HG02759 (cell line): ENCODE measurements at regions not wholly inside any gene's neighbourhood (a gene's known extent, or its start where the extent isn't known, plus 50 kb on each side); places are given as distances from the start of the nearest gene placed in this dataset.
"Not testable (repeated sequence)": the region's sequence is repeated elsewhere in the genome, so short reads cannot be mapped to it uniquely, and the experiment has no call there.

Experiments
- ATAC-seq: cut with Tn5 transposase; IDR thresholded peaks from one replicate; pipeline ENCODE4 v1.9.1; 2021; ENCODE audit warnings: mild to moderate bottlenecking, moderate library complexity; ENCODE audit not compliant: unreplicated experiment

GRCh38 chr7:25069900-25070443 lies 55.1 kb downstream of the CYCS start:
- no peak for ATAC-seq

DNA sequence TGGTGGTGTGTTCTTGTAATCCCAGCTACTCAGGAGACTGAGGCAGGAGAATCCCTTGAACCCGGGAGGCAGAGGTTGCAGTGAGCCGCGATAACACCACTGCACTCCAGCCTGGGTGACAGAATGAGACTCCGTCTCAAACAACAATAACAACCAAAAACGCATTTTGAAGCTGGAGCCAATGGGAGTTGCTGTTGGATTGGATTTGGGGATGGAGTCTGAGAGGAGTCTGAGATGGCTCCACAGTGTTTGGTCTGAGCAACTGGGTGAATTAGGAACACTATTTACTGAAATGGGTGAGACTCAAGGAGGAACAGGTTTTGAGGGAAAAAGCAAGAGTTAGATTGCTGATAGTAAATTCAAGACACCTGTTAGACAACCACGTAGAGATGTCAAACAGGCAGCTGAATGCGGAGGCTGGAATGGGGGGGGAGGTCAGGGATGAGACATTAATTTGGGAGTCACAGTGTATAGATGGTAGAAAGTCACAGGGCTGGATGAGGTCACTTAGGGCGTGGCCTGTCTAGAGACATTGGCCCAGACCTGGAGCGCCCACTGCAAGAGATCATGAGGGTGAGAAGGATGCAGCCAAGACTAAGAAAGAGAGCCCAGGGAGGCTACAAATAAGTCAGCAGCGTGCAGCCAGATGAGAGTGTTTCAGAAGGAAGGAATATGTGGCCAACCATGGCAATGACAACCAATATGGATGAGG lies 56.4 kb downstream of the CYCS start:
- ATAC-seq, result no peak

GRCh38 chr7:25067726-25068501 lies 57.1 kb downstream of the CYCS start:
- ATAC-seq, result no peak

- no peak for ATAC-seq
Observed at GRCh38 chr7:25066253-25066652, 58.8 kb downstream of the CYCS start.

DNA sequence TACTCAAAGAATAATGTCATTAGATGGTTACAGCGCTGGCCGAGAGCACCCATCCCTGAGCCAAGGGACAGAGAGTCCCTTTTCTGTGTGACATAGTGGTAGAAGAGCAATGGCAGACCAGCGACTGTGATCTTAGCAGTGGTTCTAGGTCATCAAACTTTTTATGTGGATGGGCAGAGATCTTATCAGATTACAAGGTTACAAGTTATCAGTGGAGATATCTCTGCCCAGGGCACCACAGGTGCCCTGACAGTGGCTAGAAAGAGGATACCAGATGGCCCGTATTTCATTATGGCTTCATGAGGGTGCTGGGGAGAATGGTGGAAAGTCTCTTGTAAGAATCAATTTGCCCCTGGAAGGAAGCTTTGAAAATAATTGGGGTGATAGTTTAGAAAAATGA lies 62.7 kb downstream of the CYCS start:
- no peak for ATAC-seq

- ATAC-seq, result no peak
Observed at GRCh38 chr7:25060487-25061055, 64.5 kb downstream of the CYCS start.

GRCh38 chr7:25059576-25059975 lies 65.5 kb downstream of the CYCS start:
- ATAC-seq, result no peak

- no peak for ATAC-seq
Observed at GRCh38 chr7:25056368-25056767, 68.7 kb downstream of the CYCS start.

DNA sequence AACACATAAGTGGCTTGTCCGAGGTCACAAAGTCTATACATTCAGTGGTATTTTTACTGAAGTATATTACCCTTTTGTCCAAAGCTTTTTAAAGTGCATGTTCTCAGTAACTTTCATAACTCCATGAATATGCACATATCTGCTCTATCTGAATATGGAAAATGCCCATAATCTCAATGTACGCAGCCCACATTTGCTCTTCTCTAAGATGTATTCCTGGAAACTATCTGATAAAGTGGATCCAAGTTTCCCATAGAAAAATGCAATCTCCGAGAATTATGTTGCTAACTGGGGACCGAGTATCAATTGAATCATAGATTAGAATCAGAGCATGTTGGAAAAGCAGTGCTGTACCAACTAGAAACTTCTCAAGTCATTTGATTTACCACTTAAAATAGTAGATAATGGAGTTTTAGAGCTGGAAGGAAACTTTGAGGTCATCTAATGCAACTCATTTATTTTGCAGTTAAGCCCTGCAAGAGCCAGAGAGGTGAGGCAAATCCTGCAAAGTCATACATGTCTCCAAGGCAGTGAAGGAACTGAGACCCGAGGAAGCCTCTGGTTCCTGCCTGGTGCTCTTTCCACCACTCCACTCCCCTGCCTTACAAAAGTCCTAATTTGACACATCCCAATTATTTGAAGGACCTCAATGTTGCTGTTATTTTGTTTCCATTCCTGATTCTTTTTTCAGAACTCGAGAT lies 69.4 kb downstream of the CYCS start:
- ATAC-seq, result no peak

DNA sequence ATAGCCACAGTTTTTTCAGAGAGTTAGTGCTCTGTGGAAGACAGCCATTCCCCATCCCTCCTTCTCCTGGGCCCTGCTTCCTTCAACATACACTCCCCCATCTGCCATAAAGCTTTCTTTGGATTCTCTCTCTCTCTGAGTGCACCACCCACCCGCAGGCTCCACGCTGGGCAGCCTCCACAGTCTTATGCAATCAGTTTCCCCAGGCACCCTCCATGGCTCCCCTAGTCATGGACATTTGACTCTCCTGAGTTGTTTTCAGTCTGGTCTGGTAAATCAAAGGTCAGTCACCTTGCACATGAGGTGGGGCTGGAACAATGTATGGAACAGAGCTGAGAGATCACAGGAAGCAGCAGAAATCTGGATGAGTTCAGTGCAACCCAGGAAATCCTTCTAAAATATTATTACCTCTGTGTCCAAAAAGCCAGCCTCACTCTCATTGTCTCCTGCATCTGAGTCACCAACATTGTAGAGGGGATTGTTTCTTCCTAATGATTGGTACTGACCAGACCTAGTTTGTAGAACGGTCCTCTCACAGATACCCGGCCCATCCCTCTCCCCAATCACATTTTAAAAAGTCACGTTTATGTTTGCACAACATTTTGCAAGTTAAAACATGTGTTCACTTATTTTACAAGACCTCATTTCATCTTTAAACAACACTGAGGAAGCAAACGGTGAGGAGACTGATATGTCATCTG lies 70.1 kb downstream of the CYCS start:
- ATAC-seq, result no peak

GRCh38 chr7:25050223-25050622 lies 70.2 kb upstream of the OSBPL3 start:
- ATAC-seq, result no peak

DNA sequence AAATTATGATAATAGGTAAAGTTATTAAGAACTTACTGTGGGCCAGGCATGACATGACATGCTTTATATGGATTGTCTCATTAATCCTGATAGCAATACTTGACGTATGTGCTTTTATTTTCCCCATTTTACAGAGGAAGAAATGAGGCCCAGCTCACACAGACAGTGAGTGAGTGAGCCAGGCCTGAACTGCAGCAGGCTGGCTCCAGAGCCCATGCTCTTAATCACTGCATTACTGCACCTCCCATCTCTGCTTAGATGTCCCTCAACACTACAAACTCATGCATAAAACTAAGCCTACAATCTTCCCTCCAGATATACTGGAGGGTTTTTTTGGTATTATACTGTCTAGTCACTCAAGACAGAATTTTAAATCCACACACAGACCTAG lies 68.5 kb upstream of the OSBPL3 start:
- ATAC-seq, result no peak

- ATAC-seq, result not testable (repeated sequence)
Observed at GRCh38 chr7:25047571-25048443, 67.8 kb upstream of the OSBPL3 start.

- ATAC-seq, result no peak
Observed at GRCh38 chr7:25037325-25037724, 57.3 kb upstream of the OSBPL3 start.

- ATAC-seq, result no peak
Observed at GRCh38 chr7:25035274-25035673, 55.3 kb upstream of the OSBPL3 start.

DNA sequence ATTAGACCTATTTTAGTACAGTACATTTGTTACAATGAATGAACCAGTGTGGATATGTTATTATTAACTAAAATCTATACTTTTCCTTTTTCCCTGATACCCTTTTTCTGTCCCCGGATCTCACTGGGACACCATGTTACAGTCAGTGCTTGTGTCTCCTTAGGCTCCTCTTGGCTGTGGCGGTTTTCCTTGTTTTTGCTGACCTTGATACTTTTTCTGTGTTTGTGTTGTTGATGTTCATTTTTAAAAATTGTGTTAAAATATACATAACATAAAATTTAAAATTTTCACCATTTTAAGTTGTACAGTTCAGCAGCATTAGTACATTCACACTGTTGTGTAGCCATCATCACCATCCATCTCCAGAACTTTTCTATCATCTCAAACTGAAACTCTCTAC lies 54.2 kb upstream of the OSBPL3 start:
- no peak for ATAC-seq

DNA sequence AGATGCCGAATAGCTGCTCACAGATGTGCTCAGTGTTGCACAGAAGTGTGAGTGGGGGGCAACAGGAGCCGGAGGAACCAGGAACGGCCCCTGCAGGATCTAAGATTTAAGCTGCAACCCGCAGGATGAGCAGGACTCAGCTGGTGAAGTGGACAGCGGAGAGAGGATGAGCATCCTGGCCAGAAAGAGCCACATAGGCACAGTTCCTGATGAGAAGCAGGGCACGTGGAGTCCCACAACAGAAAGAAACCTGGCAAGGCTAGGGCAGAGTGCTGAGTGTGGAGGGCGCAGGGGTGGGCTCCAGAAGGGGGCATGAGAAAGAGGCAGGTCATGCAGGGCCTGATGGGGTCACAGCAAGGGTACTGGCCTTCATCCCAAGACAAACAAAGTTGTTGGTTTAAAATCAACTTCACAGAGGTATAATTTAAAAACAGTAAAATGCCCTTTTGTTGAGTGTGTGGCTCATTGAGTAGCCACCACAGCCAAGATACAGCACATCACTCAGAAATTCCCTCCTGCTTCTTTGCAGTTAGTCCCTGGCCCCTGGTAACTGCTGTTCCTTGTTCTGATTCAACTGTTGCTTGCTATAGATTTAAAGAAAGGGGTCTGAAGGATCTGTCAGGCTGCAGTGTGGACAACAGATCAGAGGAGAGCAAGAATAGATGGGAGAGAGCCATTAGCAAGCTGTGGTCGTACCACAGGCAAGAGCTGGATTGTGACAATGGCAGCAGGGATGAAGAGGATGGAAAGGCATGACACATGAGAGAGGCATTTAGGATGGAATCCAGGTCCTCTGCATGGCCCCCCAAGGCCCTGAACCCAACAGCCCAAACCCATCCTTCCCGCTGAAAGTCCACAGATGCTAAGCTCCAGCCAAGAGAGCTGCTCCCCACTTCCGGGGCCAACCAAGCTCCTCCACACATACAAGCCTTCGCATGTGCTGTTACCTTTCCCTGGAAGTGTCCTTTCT lies 53.1 kb upstream of the OSBPL3 start:
- no peak for ATAC-seq

DNA sequence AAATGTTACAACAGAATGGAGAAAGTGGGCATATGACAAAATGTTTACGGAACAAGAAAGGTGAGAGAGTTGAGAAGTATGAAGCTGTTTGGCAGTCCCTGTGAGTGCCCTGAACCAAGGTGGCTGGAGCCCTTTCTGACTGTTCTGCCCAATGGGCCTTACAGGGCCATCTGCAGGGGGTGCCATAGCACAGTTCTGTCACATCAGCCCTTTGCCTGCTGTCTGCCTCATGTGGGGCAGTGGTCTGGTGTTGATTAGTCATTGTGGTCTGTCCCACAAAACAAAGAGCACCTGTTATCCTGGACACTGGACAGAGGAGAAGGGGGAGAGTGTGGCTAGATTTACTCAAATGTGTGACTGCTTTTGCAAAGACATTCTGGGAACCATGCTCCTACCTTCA lies 51.5 kb upstream of the OSBPL3 start:
- peak; percentile 49 for ATAC-seq

DNA sequence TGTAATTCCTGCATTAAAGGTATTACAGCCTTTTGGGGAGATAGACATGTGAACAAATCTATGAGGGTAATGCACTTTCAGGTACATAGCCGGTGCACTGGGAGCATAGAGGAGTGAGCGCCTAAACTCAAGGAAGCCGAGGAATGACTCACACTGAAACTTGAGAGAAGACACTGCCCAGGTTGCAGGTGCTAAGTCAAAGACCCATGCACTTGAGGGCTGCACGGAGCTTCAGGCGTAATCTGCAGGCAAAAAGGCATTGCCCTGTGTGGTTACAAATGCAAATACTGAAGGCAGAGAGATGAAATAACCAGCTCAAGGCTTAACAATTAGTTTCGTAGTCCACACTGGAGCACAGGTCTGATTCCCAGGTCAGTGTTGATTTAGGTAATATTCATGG lies 51.0 kb upstream of the OSBPL3 start:
- peak; percentile 92 for ATAC-seq
